ENCODE measurements at regions not wholly inside any gene's neighbourhood (a gene's known extent, or its start where the extent isn't known, plus 50 kb on each side); places are given as distances from the start of the nearest gene placed in this dataset.

DNA sequence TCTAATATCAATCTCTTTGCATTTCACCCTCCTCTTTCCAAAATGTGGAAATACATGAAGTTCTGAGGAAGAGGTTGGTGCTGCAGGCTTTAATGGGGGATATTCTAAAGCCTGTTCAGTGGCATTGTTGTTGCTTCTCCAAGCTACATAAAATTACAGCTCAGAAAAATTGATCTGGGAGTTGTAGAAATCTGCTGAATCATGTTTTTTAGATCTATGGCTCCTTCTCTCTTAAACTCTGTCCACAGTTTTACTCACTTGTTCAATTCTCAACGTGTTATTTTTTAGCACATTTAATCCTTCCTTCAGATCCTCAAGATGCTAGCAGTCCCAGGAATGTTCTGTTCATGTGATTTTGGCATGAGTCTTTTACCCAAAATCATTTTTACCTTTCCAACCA, 949.5 kb upstream of the ADGRL3 start:
- no peaks in the 10 kb centered on the region for H3K4me1 Mint-ChIP-seq (ENCODE audit: low read depth)
- DNase-seq, result no peak
- no peak overlapping the region for H3K27ac Mint-ChIP-seq
- no peaks in the 10 kb centered on the region for H3K27me3 Mint-ChIP-seq
- H3K9me3 Mint-ChIP-seq, result no peaks in the 10 kb centered on the region
- H3K4me3 Mint-ChIP-seq, result no peak overlapping the region
- H3K36me3 Mint-ChIP-seq (ENCODE audit: low read depth), result no peaks in the 10 kb centered on the region

DNA sequence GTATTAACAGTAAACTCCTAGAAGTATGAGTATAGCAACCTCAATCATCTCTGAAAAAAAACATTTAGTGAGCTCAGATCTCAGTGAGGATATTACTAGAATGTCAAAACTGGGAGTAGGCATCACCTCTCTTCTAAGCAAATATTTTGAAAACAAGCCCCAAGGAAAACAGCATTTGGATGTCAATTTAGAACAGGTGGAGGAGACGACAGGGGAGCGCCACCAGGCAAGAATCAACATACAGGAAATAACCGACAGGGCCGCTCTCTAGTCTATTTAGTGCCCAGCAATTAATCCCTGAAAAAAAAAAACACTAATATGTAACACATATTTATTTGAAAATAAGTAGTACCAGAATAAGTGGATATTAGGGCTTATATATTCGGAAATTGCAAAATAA, 940.3 kb upstream of the ADGRL3 start:
- H3K27me3 Mint-ChIP-seq, result no peaks in the 10 kb centered on the region
- no peaks in the 10 kb centered on the region for H3K4me1 Mint-ChIP-seq (ENCODE audit: low read depth)
- no peak overlapping the region for H3K27ac Mint-ChIP-seq
- no peaks in the 10 kb centered on the region for H3K36me3 Mint-ChIP-seq (ENCODE audit: low read depth)
- no peak for DNase-seq
- H3K9me3 Mint-ChIP-seq, result peaks cover 8% of the 10 kb centered on the region
- no peak overlapping the region for H3K4me3 Mint-ChIP-seq

DNA sequence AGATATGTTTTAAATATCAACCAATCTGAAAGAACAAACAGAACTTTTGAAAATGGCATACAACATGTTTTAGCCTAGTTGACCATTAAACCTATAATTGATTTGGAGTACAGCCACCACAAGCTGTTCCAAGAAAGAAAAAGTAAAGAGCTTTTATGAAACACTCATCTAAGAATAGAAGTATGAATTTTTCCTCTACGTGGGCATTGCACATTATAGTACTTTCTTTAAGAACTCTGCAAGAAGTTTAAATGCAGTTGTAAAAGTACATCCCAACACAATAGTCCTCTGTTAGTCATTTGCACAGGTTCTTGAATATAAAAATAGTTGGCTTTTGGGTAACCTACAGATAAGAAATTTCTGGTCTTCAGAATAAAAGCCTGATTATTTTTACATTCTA, 933.6 kb upstream of the ADGRL3 start:
- Mint-ChIP-seq H3K4me1 (ENCODE audit: low read depth) (no peaks in the 10 kb centered on the region), H3K27me3 (no peaks in the 10 kb centered on the region), H3K9me3 (peaks cover 10% of the 10 kb centered on the region), H3K4me3 (no peak overlapping the region), H3K27ac (no peak overlapping the region), H3K36me3 (ENCODE audit: low read depth) (no peaks in the 10 kb centered on the region)
- no peak for DNase-seq

DNA sequence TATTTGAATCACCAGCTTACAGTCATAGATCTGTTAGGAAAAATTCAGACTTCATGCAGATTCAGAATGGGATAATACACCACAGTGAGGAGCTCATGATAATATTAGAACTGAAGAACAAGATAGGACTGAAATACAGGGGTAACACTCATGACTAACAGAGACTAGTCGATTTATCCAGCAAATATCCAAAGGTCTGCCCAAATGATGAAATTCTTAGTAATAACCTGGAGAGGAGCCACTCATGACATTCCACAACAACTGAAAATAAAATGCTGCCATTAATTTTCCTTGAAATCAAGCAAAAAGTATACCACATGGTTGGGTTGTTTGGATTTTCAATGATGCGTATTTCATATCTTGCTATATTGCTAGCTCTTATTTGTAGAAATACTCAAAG, 903.7 kb upstream of the ADGRL3 start:
- no peaks in the 10 kb centered on the region for H3K27me3 Mint-ChIP-seq
- DNase-seq, result no peak

GRCh38 chr4:60313611-60314178, 886.4 kb upstream of the ADGRL3 start:
- peaks cover 9% of the 10 kb centered on the region for H3K9me3 Mint-ChIP-seq
- H3K36me3 Mint-ChIP-seq (ENCODE audit: low read depth), result no peaks in the 10 kb centered on the region
- no peak overlapping the region for H3K27ac Mint-ChIP-seq
- no peak overlapping the region for H3K4me3 Mint-ChIP-seq
- H3K27me3 Mint-ChIP-seq, result no peaks in the 10 kb centered on the region
- H3K4me1 Mint-ChIP-seq (ENCODE audit: low read depth), result no peaks in the 10 kb centered on the region
- no peak for DNase-seq

More for the DNA sequence above, 903.7 kb upstream of the ADGRL3 start:
- H3K4me3 Mint-ChIP-seq, result no peak overlapping the region
- H3K36me3 Mint-ChIP-seq (ENCODE audit: low read depth), result no peaks in the 10 kb centered on the region
- H3K27ac Mint-ChIP-seq, result no peak overlapping the region
- no peaks in the 10 kb centered on the region for H3K4me1 Mint-ChIP-seq (ENCODE audit: low read depth)
- H3K9me3 Mint-ChIP-seq, result peaks cover 22% of the 10 kb centered on the region

DNA sequence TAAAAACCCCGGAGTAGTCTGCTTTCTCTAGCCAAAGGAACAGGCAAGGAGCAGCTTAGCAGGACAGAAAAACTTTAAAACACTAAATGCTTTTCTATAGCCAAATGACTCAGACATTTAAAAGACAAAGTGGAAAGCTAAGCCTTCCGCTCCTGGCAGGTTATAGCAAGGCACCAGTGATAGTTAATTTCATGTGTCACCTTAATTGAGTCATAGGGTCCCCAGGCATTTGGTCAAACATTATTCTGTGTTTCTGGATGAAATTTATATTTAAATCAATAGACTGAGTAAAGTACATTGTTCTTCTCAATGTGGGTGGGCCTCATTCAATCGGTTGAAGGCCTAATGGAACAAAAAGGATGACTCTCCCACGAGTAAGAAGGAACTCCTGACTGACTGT, 885.7 kb upstream of the ADGRL3 start:
- Mint-ChIP-seq H3K4me3 (no peak overlapping the region), H3K27ac (no peak overlapping the region), H3K36me3 (ENCODE audit: low read depth) (no peaks in the 10 kb centered on the region), H3K27me3 (no peaks in the 10 kb centered on the region), H3K9me3 (peaks cover 9% of the 10 kb centered on the region), H3K4me1 (ENCODE audit: low read depth) (no peaks in the 10 kb centered on the region)
- no peak for DNase-seq

GRCh38 chr4:60315586-60315985, 884.5 kb upstream of the ADGRL3 start:
- Mint-ChIP-seq H3K4me1 (ENCODE audit: low read depth) (no peaks in the 10 kb centered on the region), H3K27me3 (no peaks in the 10 kb centered on the region), H3K9me3 (peaks cover 9% of the 10 kb centered on the region), H3K27ac (no peak overlapping the region), H3K36me3 (ENCODE audit: low read depth) (no peaks in the 10 kb centered on the region), H3K4me3 (no peak overlapping the region)
- DNase-seq, result no peak

DNA sequence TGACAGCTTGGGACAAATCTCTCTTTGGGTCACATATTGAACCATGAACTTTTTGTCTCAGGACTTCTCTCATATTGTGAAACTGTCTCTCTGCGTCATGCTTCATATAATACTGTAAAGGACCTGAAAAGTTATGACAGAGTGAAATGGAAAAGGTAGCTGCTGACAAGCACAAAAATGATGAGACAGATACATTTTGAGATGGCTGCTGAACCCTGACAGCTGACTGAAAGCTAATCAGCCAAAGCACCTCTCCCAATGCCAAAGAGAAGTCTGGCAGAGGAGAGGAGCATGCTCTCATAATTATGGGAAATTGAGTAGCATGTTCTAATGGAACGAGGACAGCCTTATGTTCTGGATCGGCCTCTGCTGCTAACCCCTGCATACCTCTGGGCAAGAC, 873.4 kb upstream of the ADGRL3 start:
- Mint-ChIP-seq H3K27ac (no peak overlapping the region), H3K27me3 (no peaks in the 10 kb centered on the region), H3K36me3 (ENCODE audit: low read depth) (no peaks in the 10 kb centered on the region), H3K9me3 (peaks cover 4% of the 10 kb centered on the region), H3K4me1 (ENCODE audit: low read depth) (no peaks in the 10 kb centered on the region), H3K4me3 (no peak overlapping the region)
- DNase-seq, result no peak

DNA sequence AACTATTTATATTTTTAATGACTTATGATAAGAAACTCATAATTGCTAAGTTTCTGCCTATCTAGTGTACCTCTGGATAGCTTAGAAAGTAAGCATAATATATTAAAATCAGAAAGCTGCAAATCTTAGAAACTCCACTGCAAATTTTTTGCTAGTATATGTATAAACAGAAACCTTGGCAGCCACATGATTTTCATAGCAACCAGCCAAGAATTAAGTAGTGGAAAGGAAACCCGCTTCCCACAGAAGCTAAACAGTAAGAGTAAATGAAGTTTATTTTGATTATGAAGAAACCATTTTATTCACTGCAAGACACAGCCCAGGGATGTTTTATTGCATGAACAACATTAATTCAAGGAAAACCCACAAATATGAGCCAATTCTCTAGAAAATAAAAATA, 872.5 kb upstream of the ADGRL3 start:
- H3K4me1 Mint-ChIP-seq (ENCODE audit: low read depth), result no peaks in the 10 kb centered on the region
- DNase-seq, result no peak
- H3K9me3 Mint-ChIP-seq, result peaks cover 4% of the 10 kb centered on the region
- H3K27me3 Mint-ChIP-seq, result no peaks in the 10 kb centered on the region
- H3K4me3 Mint-ChIP-seq, result no peak overlapping the region
- H3K27ac Mint-ChIP-seq, result no peak overlapping the region
- no peaks in the 10 kb centered on the region for H3K36me3 Mint-ChIP-seq (ENCODE audit: low read depth)

- Mint-ChIP-seq H3K27ac (no peak overlapping the region), H3K9me3 (peaks cover 5% of the 10 kb centered on the region), H3K4me3 (no peak overlapping the region), H3K4me1 (ENCODE audit: low read depth) (no peaks in the 10 kb centered on the region), H3K27me3 (no peaks in the 10 kb centered on the region), H3K36me3 (ENCODE audit: low read depth) (no peaks in the 10 kb centered on the region)
- no peak for DNase-seq
These were observed 855.2 kb upstream of the ADGRL3 start for GRCh38 chr4:60344908-60345307.

GRCh38 chr4:60345392-60345791, 854.7 kb upstream of the ADGRL3 start:
- no peak overlapping the region for H3K27ac Mint-ChIP-seq
- no peaks in the 10 kb centered on the region for H3K27me3 Mint-ChIP-seq
- no peak for DNase-seq

DNA sequence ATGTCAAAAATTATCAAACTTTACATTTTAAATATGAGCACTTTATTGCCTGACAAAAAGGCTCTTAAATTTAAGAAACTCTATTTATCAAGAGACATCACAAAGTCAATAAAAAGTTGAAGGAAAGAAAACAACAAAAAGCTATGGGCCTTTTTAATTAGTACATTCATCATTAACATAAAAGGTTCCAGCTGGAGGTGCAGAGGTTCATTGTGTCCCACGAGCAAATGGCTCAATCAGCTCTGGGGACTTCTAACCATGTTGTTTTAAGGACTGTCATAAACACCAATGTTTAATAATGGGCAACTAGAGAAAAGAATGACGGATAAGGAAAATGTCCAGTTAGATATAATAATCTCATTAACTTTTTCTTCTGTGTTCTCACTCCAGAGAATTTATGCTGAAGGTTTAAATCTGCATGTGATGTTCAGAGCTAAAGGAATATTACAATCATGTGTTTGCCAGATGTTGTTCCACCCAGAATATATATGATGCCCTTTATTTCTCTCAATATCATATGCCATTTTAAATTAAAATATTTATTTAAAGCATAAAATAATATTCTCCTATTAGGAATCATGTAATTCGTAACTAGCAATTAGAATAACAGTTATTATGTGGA, 840.3 kb upstream of the ADGRL3 start:
- Mint-ChIP-seq H3K4me1 (ENCODE audit: low read depth) (no peaks in the 10 kb centered on the region), H3K4me3 (no peak overlapping the region), H3K27ac (no peak overlapping the region), H3K27me3 (no peaks in the 10 kb centered on the region), H3K36me3 (ENCODE audit: low read depth) (no peaks in the 10 kb centered on the region), H3K9me3 (peaks cover 23% of the 10 kb centered on the region)
- DNase-seq, result no peak

More at GRCh38 chr4:60345392-60345791, 854.7 kb upstream of the ADGRL3 start:
- peaks cover 8% of the 10 kb centered on the region for H3K9me3 Mint-ChIP-seq
- no peak overlapping the region for H3K4me3 Mint-ChIP-seq
- H3K36me3 Mint-ChIP-seq (ENCODE audit: low read depth), result no peaks in the 10 kb centered on the region
- H3K4me1 Mint-ChIP-seq (ENCODE audit: low read depth), result no peaks in the 10 kb centered on the region

DNA sequence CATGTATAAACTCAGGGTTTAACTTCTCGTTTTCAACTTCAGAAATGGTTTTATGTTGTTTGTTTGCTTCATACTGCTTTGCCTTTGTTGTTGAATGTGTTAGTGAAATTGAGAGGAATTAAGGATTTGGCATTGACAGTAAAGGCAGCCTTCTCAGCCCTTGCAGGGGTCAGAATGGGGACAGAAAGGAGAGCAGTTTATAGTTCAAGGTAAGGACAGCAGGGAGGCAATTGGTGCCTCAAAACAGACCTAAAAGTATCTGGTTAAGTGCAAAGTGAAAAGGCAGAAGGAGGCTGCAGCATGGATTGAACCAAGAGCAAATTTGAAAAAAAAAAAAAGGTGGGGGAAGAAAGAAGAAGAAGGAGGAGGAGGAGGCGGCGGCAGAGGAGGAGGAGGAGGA, 835.0 kb upstream of the ADGRL3 start:
- H3K27me3 Mint-ChIP-seq, result no peaks in the 10 kb centered on the region
- no peaks in the 10 kb centered on the region for H3K4me1 Mint-ChIP-seq (ENCODE audit: low read depth)
- peaks cover 26% of the 10 kb centered on the region for H3K9me3 Mint-ChIP-seq
- DNase-seq, result no peak
- H3K4me3 Mint-ChIP-seq, result no peak overlapping the region
- no peaks in the 10 kb centered on the region for H3K36me3 Mint-ChIP-seq (ENCODE audit: low read depth)
- no peak overlapping the region for H3K27ac Mint-ChIP-seq

DNA sequence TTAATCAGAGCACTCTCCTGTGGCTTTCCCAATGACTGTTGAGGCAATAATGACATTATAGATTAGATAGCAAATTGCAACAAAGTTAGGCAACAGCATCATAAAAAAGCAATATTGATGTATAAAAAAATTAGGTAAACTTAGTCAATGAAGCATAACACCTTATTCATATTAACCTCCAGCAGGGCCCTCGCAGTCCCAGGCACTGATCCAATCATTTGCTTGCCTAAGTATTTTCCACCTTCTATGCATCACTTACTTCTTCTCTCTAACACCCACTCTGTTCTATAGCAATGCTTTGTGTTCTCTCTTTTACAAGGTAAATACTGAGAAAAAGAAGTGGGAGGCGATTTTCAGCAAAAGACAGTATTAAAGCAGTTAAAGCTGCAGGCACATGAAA, 833.5 kb upstream of the ADGRL3 start:
- Mint-ChIP-seq H3K9me3 (peaks cover 20% of the 10 kb centered on the region), H3K4me1 (ENCODE audit: low read depth) (no peaks in the 10 kb centered on the region), H3K27ac (no peak overlapping the region), H3K36me3 (ENCODE audit: low read depth) (no peaks in the 10 kb centered on the region), H3K4me3 (no peak overlapping the region), H3K27me3 (no peaks in the 10 kb centered on the region)
- DNase-seq, result no peak

- H3K4me3 Mint-ChIP-seq, result no peak overlapping the region
- no peak for DNase-seq
- no peak overlapping the region for H3K27ac Mint-ChIP-seq
- no peaks in the 10 kb centered on the region for H3K4me1 Mint-ChIP-seq (ENCODE audit: low read depth)
- no peaks in the 10 kb centered on the region for H3K36me3 Mint-ChIP-seq (ENCODE audit: low read depth)
- peaks cover 23% of the 10 kb centered on the region for H3K9me3 Mint-ChIP-seq
- H3K27me3 Mint-ChIP-seq, result no peaks in the 10 kb centered on the region
These were observed 831.1 kb upstream of the ADGRL3 start for GRCh38 chr4:60368986-60369385.

DNA sequence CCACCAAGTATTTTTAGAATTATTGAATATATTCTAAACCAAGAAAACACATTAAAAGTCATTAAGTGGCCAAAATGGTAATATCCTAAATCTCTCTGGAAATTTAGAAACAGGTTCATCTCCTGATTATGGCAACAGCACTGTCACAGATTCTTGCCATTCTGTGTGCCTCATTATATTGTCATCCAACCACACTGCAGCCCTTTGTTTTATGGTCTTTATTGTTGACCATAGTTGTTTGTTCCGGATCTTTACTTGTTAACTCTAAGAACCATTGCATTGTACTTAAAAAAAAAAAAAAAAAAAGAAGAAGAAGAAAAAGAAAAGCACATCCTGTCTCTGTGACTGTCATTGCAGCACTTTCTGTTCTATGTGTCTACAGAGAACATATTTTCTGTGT, 822.1 kb upstream of the ADGRL3 start:
- no peaks in the 10 kb centered on the region for H3K27me3 Mint-ChIP-seq
- H3K4me1 Mint-ChIP-seq (ENCODE audit: low read depth), result no peaks in the 10 kb centered on the region
- DNase-seq, result no peak
- peaks cover 16% of the 10 kb centered on the region for H3K9me3 Mint-ChIP-seq
- no peaks in the 10 kb centered on the region for H3K36me3 Mint-ChIP-seq (ENCODE audit: low read depth)
- H3K4me3 Mint-ChIP-seq, result no peak overlapping the region
- no peak overlapping the region for H3K27ac Mint-ChIP-seq
